ENCODE measurements at regions not wholly inside any gene's neighbourhood (a gene's known extent, or its start where the extent isn't known, plus 50 kb on each side); places are given as distances from the start of the nearest gene placed in this dataset.

GRCh38 chr2:128475427-128476211 lies 157.0 kb upstream of the HS6ST1 start:
- TF ChIP-seq EZH2 (IDR thresholded peaks at IDR 0.05; ENCODE audit: borderline replicate concordance, low read depth, low read length, poor library complexity, severe bottlenecking) (no peak), CTCF (conservative IDR thresholded peaks at IDR 0.05; ENCODE audit: low read depth, low read length) (no peak)

All from A673 (cell line).